Prostate gland (tissue), 2 donors: ENCODE measurements at regions not wholly inside any gene's neighbourhood (a gene's known extent, or its start where the extent isn't known, plus 50 kb on each side); places are given as distances from the start of the nearest gene placed in this dataset.

Source experiments
- DNase-seq: peaks from one replicate; pipeline ENCODE4 v3.0.0-alpha.2; 2019; ENCODE audit warnings: low spot score
- H3K27ac ChIP-seq, 2 donors: fragments of 200-600 bp; sonication (generic); 2 replicates each; pipeline ENCODE4 v1.5.1; 2017 to 2019
- H3K27me3 ChIP-seq: fragments of 200-600 bp; sonication (generic); replicated peaks from 2 replicates; pipeline ENCODE4 v1.5.1; 2019; ENCODE audit not compliant: insufficient read depth
- H3K36me3 ChIP-seq, 2 donors: fragments of 200-600 bp; sonication (generic); 1 replicate in 1 of 2; 2 replicates in 1 of 2; pipeline versions ENCODE4 v1.5.1 to v1.8.1; 2017 to 2019
- H3K4me1 ChIP-seq: fragments of 200-600 bp; sonication (generic); replicated peaks from 2 replicates; pipeline ENCODE4 v1.5.1; 2019
- H3K4me3 ChIP-seq, 2 donors: fragments of 200-600 bp; sonication (generic); 2 replicates each; pipeline ENCODE4 v1.5.1; 2017 to 2019
- H3K9me3 ChIP-seq: fragments of 200-600 bp; sonication (generic); 2 replicates; pipeline ENCODE4 v1.5.1; 2017
- CTCF ChIP-seq, 4 experiments: fragments of 200-600 bp in 2 of 4; fragments of 450-650 bp in 2 of 4; sonication (generic) in 2 of 4; IDR thresholded peaks; 1 replicate in 3 of 4; 2 replicates in 1 of 4; pipeline ENCODE4 v1.5.1; 2016 to 2019; ENCODE audit warnings: antibody characterized with exemption in 4 of 4, mild to moderate bottlenecking in 2 of 4, moderate library complexity in 2 of 4
- POLR2A ChIP-seq: fragments of 450-650 bp; IDR thresholded peaks from one replicate; pipeline ENCODE4 v1.6.1; 2016; ENCODE audit warnings: antibody characterized with exemption, mild to moderate bottlenecking
- POLR2AphosphoS5 ChIP-seq: sonication (generic); formaldehyde crosslinking; IDR thresholded peaks from one replicate; pipeline ENCODE4 v1.6.1; 2017; ENCODE audit warnings: antibody characterized with exemption
- whole genome bisulfite sequencing: methylation state at CpG from one replicate; pipeline ENCODE4 v1.1.5; 2018; 5-methylcytosine and 5-hydroxymethylcytosine counted together
- intact Hi-C: fragments of 100-400 bp; cut with DNase I; formaldehyde crosslinking; loops from one replicate; pipeline ENCODE4 v1.14.2; 2022

- 89% methylated on average over 3 of the region's 3 CpGs for WGBS
- intact Hi-C loops = no loop called here
These were observed 114.9 kb upstream of the TMEM45B start for GRCh38 chr11:129700701-129701100.

GRCh38 chr11:129701706-129702105, 113.9 kb upstream of the TMEM45B start:
- DNase-seq = no peak
- intact Hi-C loops = no loop called here
- no peak overlapping the region for H3K4me3 ChIP-seq
- H3K4me1 ChIP-seq = no peaks in the 10 kb centered on the region
- H3K36me3 ChIP-seq = no peaks in the 10 kb centered on the region
- TF ChIP-seq POLR2A (no peak), POLR2AphosphoS5 (no peak), CTCF (IDR thresholded peaks at IDR 0.05) (no peak)
- WGBS = 91% methylated on average over 6 of the region's 6 CpGs
- no peak overlapping the region for H3K27ac ChIP-seq
- H3K9me3 ChIP-seq = no peaks in the 10 kb centered on the region
- H3K27me3 ChIP-seq = no peaks in the 10 kb centered on the region

More at GRCh38 chr11:129700701-129701100, 114.9 kb upstream of the TMEM45B start:
- no peaks in the 10 kb centered on the region for H3K27me3 ChIP-seq
- TF ChIP-seq POLR2A (no peak), POLR2AphosphoS5 (no peak), CTCF (IDR thresholded peaks at IDR 0.05) (no peak)
- H3K4me1 ChIP-seq = no peaks in the 10 kb centered on the region
- no peak overlapping the region for H3K4me3 ChIP-seq
- H3K9me3 ChIP-seq = no peaks in the 10 kb centered on the region
- no peak for DNase-seq
- no peak overlapping the region for H3K27ac ChIP-seq
- H3K36me3 ChIP-seq = no peaks in the 10 kb centered on the region

- Histone ChIP-seq H3K27me3 (no peaks in the 10 kb centered on the region), H3K4me1 (no peaks in the 10 kb centered on the region), H3K36me3 (no peaks in the 10 kb centered on the region), H3K9me3 (no peaks in the 10 kb centered on the region), H3K27ac (no peak overlapping the region), H3K4me3 (no peak overlapping the region)
- intact Hi-C loops = no loop called here
- TF ChIP-seq CTCF (IDR thresholded peaks at IDR 0.05) = no peak
- TF ChIP-seq POLR2AphosphoS5 = no peak
- TF ChIP-seq POLR2A = no peak
- DNase-seq = no peak
- 90% methylated on average over 14 of the region's 14 CpGs for WGBS
These were observed 112.9 kb upstream of the TMEM45B start for GRCh38 chr11:129702410-129703398.

DNA sequence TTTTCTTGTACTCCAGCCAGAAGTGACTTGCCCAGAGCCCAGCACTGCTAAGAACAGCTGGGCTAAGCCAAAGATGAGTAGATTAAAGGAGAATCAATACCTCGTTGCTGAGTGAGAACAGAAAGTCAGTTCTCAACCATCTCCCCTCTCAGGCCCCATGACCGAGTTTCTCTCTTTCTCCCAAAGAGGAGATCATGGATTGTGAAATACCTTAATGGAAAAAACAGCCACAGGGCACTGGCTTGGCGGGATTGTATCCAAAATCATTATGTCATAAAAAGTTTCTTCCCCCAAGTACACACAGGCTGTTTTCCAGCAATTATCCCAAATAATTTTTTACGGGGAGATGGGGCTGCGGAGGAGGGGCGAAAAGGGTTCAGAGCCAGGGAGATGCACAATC, 111.8 kb upstream of the TMEM45B start:
- Histone ChIP-seq H3K4me3 (no peak overlapping the region), H3K36me3 (no peaks in the 10 kb centered on the region), H3K4me1 (no peaks in the 10 kb centered on the region), H3K27ac (no peak overlapping the region), H3K27me3 (no peaks in the 10 kb centered on the region), H3K9me3 (no peaks in the 10 kb centered on the region)
- no peak for TF ChIP-seq CTCF (IDR thresholded peaks at IDR 0.05)
- TF ChIP-seq POLR2AphosphoS5 = no peak
- TF ChIP-seq POLR2A = no peak
- intact Hi-C loops = no loop called here
- no peak for DNase-seq
- WGBS = 31% methylated on average over 6 of the region's 6 CpGs

- 64% methylated on average over 3 of the region's 3 CpGs for WGBS
- DNase-seq = no peak
- TF ChIP-seq CTCF (IDR thresholded peaks at IDR 0.05) (no peak), POLR2A (no peak)
- no peaks in the 10 kb centered on the region for H3K9me3 ChIP-seq
- no peak overlapping the region for H3K4me3 ChIP-seq
- H3K4me1 ChIP-seq = no peaks in the 10 kb centered on the region
- H3K27me3 ChIP-seq = no peaks in the 10 kb centered on the region
- no peak overlapping the region for H3K27ac ChIP-seq
- no peaks in the 10 kb centered on the region for H3K36me3 ChIP-seq
- intact Hi-C loops = no loop called here
These were observed 110.8 kb upstream of the TMEM45B start for GRCh38 chr11:129704831-129705230.
